Colonic mucosa (tissue), 4 donors: ENCODE measurements at regions not wholly inside any gene's neighbourhood (a gene's known extent, or its start where the extent isn't known, plus 50 kb on each side); places are given as distances from the start of the nearest gene placed in this dataset.
"Not testable (repeated sequence)": the region's sequence is repeated elsewhere in the genome, so short reads cannot be mapped to it uniquely, and the experiment has no call there.

Source experiments
- DNase-seq: peaks from one replicate; pipeline ENCODE4 v3.0.0-alpha.2; 2020
- H3K27ac ChIP-seq: fragments of 200-600 bp; one replicate; pipeline ENCODE4 v1.8.0; 2021
- H3K27me3 ChIP-seq: fragments of 200-600 bp; one replicate; pipeline ENCODE4 v1.8.0; 2021
- H3K36me3 ChIP-seq: fragments of 200-600 bp; one replicate; pipeline ENCODE4 v1.8.0; 2021
- H3K4me1 ChIP-seq: fragments of 200-600 bp; one replicate; pipeline ENCODE4 v1.8.0; 2021; ENCODE audit warnings: mild to moderate bottlenecking
- H3K4me3 ChIP-seq: fragments of 200-600 bp; one replicate; pipeline ENCODE4 v1.8.0; 2021
- H3K9ac ChIP-seq, 2 donors: one replicate each; pipeline ENCODE4 v1.7.0; 2013; ENCODE audit warnings: control low read depth in 2 of 2, low read depth in 2 of 2, low read length in 2 of 2
- H3K9me3 ChIP-seq: fragments of 200-600 bp; one replicate; pipeline ENCODE4 v1.8.0; 2021
- CTCF ChIP-seq: fragments of 200-600 bp; IDR thresholded peaks from one replicate; pipeline ENCODE4 v1.8.0; 2022; ENCODE audit warnings: antibody characterized with exemption, mild to moderate bottlenecking
- intact Hi-C: fragments of 100-400 bp; cut with DNase I; formaldehyde crosslinking; loops from one replicate; pipeline ENCODE4 v1.14.1; 2022
- donor health status: healthy.
- donor health status: DM: no; HTN: no; CAD: no.
- donor health status: DM: no; HTN: no; CAD: no.

GRCh38 chrX:65331371-65331770, 203.2 kb downstream of the LAS1L start:
- Histone ChIP-seq H3K27me3 (no peaks in the 10 kb centered on the region), H3K27ac (no peak overlapping the region), H3K4me3 (no peak overlapping the region), H3K9me3 (no peaks in the 10 kb centered on the region), H3K4me1 (no peaks in the 10 kb centered on the region), H3K36me3 (no peaks in the 10 kb centered on the region), H3K9ac (no peak overlapping the region)
- intact Hi-C loops, result no loop called here
- DNase-seq, result no peak
- TF ChIP-seq CTCF, result no peak

- Histone ChIP-seq H3K27ac (no peak overlapping the region), H3K4me1 (no peaks in the 10 kb centered on the region), H3K9ac (no peak overlapping the region), H3K9me3 (no peaks in the 10 kb centered on the region), H3K4me3 (no peak overlapping the region), H3K27me3 (no peaks in the 10 kb centered on the region), H3K36me3 (no peaks in the 10 kb centered on the region)
- no peak for DNase-seq
- TF ChIP-seq CTCF, result no peak
- intact Hi-C loops, result no loop called here
These were observed 234.3 kb downstream of the LAS1L start for GRCh38 chrX:65300104-65300809.

GRCh38 chrX:65282905-65283304, 251.7 kb downstream of the LAS1L start:
- H3K27ac ChIP-seq, DNase-seq, H3K9ac ChIP-seq, H3K36me3 ChIP-seq, H3K4me1 ChIP-seq, H3K9me3 ChIP-seq, intact Hi-C loops, H3K27me3 ChIP-seq, H3K4me3 ChIP-seq: not testable (repeated sequence)

GRCh38 chrX:65273152-65273551, 261.4 kb downstream of the LAS1L start:
- H3K9ac ChIP-seq, result no peak overlapping the region
- no peaks in the 10 kb centered on the region for H3K36me3 ChIP-seq
- DNase-seq, result no peak
- no peaks in the 10 kb centered on the region for H3K4me1 ChIP-seq
- TF ChIP-seq CTCF, result no peak
- intact Hi-C loops, result no loop called here
- H3K27ac ChIP-seq, result no peak overlapping the region
- no peaks in the 10 kb centered on the region for H3K27me3 ChIP-seq
- no peaks in the 10 kb centered on the region for H3K9me3 ChIP-seq
- no peak overlapping the region for H3K4me3 ChIP-seq

- no peak overlapping the region for H3K27ac ChIP-seq
- H3K36me3 ChIP-seq, result no peaks in the 10 kb centered on the region
- intact Hi-C loops, result no loop called here
- no peaks in the 10 kb centered on the region for H3K4me1 ChIP-seq
- no peaks in the 10 kb centered on the region for H3K9me3 ChIP-seq
- H3K4me3 ChIP-seq, result no peak overlapping the region
- no peak for DNase-seq
- TF ChIP-seq CTCF, result no peak
- H3K9ac ChIP-seq, result no peak overlapping the region
- no peaks in the 10 kb centered on the region for H3K27me3 ChIP-seq
These were observed 268.1 kb downstream of the LAS1L start for GRCh38 chrX:65266482-65266881.

GRCh38 chrX:65253817-65254216, 277.6 kb upstream of the ZC4H2 start:
- H3K36me3 ChIP-seq, result no peaks in the 10 kb centered on the region
- H3K4me1 ChIP-seq, result no peaks in the 10 kb centered on the region
- H3K9me3 ChIP-seq, result no peaks in the 10 kb centered on the region
- H3K9ac ChIP-seq, result no peak overlapping the region
- H3K27me3 ChIP-seq, result no peaks in the 10 kb centered on the region
- no peak for DNase-seq
- H3K4me3 ChIP-seq, result no peak overlapping the region
- intact Hi-C loops, result no loop called here
- no peak for TF ChIP-seq CTCF
- no peak overlapping the region for H3K27ac ChIP-seq
